Natural killer cell (primary cell): ENCODE measurements at regions not wholly inside any gene's neighbourhood (a gene's known extent, or its start where the extent isn't known, plus 50 kb on each side); places are given as distances from the start of the nearest gene placed in this dataset.

Source experiments
- ATAC-seq, 3 donors: fragments of 150-1000 bp in 2 of 3; fragments of 200-7000 bp in 1 of 3; cut with Tn5 transposase; 1 replicate in 1 of 3; 2 replicates in 2 of 3; pipeline ENCODE4 v1.10.0; 2021; ENCODE audit warnings: mild to moderate bottlenecking in 2 of 3, moderate library complexity in 2 of 3
- DNase-seq, 2 donors: peaks; one replicate each; pipeline versions ENCODE4 v3.0.0 to v3.0.0-alpha.2; 2013 to 2021; ENCODE audit warnings: mixed read lengths in 1 of 2
- H3K27ac ChIP-seq: one replicate; pipeline ENCODE4 v1.5.1; 2013; ENCODE audit warnings: mild to moderate bottlenecking, low read length
- H3K27me3 ChIP-seq: one replicate; pipeline ENCODE4 v1.6.1; 2013; ENCODE audit warnings: low read length; ENCODE audit not compliant: control insufficient read depth, insufficient read depth
- H3K36me3 ChIP-seq: one replicate; pipeline ENCODE4 v1.6.1; 2013; ENCODE audit warnings: low read length; ENCODE audit not compliant: control insufficient read depth, insufficient read depth
- H3K4me1 ChIP-seq: one replicate; pipeline ENCODE4 v1.6.1; 2013; ENCODE audit warnings: low read length; ENCODE audit not compliant: control insufficient read depth, insufficient read depth
- H3K4me3 ChIP-seq: one replicate; pipeline ENCODE4 v1.5.1; 2013; ENCODE audit warnings: low read length
- H3K9me3 ChIP-seq: one replicate; pipeline ENCODE4 v1.6.1; 2013; ENCODE audit warnings: low read length; ENCODE audit not compliant: control insufficient read depth, insufficient read depth
- H3K27ac Mint-ChIP-seq, 2 donors: one replicate each; pipeline ENCODE4 v1.8.0; 2022; ENCODE audit warnings: mild to moderate bottlenecking in 2 of 2, mixed read lengths in 2 of 2, moderate library complexity in 1 of 2
- H3K27me3 Mint-ChIP-seq, 2 donors: one replicate each; pipeline ENCODE4 v1.8.0; 2022; ENCODE audit warnings: low read depth in 2 of 2, mixed read lengths in 2 of 2
- H3K36me3 Mint-ChIP-seq: one replicate; pipeline ENCODE4 v1.8.0; 2022; ENCODE audit warnings: mixed read lengths
- H3K4me1 Mint-ChIP-seq, 2 donors: one replicate each; pipeline ENCODE4 v1.8.0; 2022; ENCODE audit warnings: mixed read lengths in 2 of 2
- H3K4me3 Mint-ChIP-seq: one replicate; pipeline ENCODE4 v1.8.0; 2022; ENCODE audit warnings: mild to moderate bottlenecking, moderate library complexity, mixed read lengths
- H3K9me3 Mint-ChIP-seq, 2 donors: one replicate each; pipeline ENCODE4 v1.8.0; 2022; ENCODE audit warnings: mixed read lengths in 2 of 2
- WGBS: methylation state at CpG from one replicate; pipeline ENCODE4 v1.1.7; 2013; ENCODE audit warnings: missing lambda C conversion rate; ENCODE audit not compliant: insufficient coverage; 5-methylcytosine and 5-hydroxymethylcytosine counted together
- intact Hi-C: fragments of 100-400 bp; cut with micrococcal nuclease; formaldehyde crosslinking; loops from one replicate; pipeline ENCODE4 v1.14.2; 2022
- TF ChIP-seq, protein P1 (sequence below): fragments of 200-600 bp; IDR thresholded peaks from one replicate; pipeline ENCODE4 v1.8.0; 2022; ENCODE audit warnings: antibody characterized with exemption

- WGBS, result 75% methylated on average over 4 of the region's 4 CpGs
- TF ChIP-seq, protein P1, sequence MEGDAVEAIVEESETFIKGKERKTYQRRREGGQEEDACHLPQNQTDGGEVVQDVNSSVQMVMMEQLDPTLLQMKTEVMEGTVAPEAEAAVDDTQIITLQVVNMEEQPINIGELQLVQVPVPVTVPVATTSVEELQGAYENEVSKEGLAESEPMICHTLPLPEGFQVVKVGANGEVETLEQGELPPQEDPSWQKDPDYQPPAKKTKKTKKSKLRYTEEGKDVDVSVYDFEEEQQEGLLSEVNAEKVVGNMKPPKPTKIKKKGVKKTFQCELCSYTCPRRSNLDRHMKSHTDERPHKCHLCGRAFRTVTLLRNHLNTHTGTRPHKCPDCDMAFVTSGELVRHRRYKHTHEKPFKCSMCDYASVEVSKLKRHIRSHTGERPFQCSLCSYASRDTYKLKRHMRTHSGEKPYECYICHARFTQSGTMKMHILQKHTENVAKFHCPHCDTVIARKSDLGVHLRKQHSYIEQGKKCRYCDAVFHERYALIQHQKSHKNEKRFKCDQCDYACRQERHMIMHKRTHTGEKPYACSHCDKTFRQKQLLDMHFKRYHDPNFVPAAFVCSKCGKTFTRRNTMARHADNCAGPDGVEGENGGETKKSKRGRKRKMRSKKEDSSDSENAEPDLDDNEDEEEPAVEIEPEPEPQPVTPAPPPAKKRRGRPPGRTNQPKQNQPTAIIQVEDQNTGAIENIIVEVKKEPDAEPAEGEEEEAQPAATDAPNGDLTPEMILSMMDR, result no peak
- H3K36me3 Mint-ChIP-seq, result no peaks in the 10 kb centered on the region
- H3K4me1 ChIP-seq, result no peaks in the 10 kb centered on the region
- no peaks in the 10 kb centered on the region for H3K9me3 Mint-ChIP-seq
- H3K9me3 ChIP-seq, result peaks cover under 1% of the 10 kb centered on the region
- H3K27ac Mint-ChIP-seq, result no peak overlapping the region
- intact Hi-C loops, result no loop called here
- no peaks in the 10 kb centered on the region for H3K4me1 Mint-ChIP-seq
- H3K27me3 Mint-ChIP-seq, result peaks cover 19% of the 10 kb centered on the region in 2 donors
- ATAC-seq (no peak), DNase-seq (no peak)
- no peak overlapping the region for H3K27ac ChIP-seq
- H3K4me3 Mint-ChIP-seq, result no peak overlapping the region
- H3K36me3 ChIP-seq, result no peaks in the 10 kb centered on the region
- no peak overlapping the region for H3K4me3 ChIP-seq
- no peaks in the 10 kb centered on the region for H3K27me3 ChIP-seq
Measured at GRCh38 chr2:64380853-64381527, 73.0 kb upstream of the LGALSL start.

GRCh38 chr2:64383016-64383591 is 70.9 kb upstream of the LGALSL start:
- H3K36me3 ChIP-seq, result no peaks in the 10 kb centered on the region
- no peak overlapping the region for H3K4me3 Mint-ChIP-seq
- no peaks in the 10 kb centered on the region for H3K27me3 ChIP-seq
- intact Hi-C loops, result no loop called here
- TF ChIP-seq, protein P1, result no peak
- no peaks in the 10 kb centered on the region for H3K4me1 ChIP-seq
- 88% methylated on average over 5 of the region's 5 CpGs for WGBS
- H3K36me3 Mint-ChIP-seq, result no peaks in the 10 kb centered on the region
- no peak overlapping the region for H3K4me3 ChIP-seq
- H3K27me3 Mint-ChIP-seq, result peaks cover 16 to 19% of the 10 kb centered on the region in 2 donors
- ATAC-seq (no peak), DNase-seq (no peak)
- H3K9me3 ChIP-seq, result no peaks in the 10 kb centered on the region
- no peaks in the 10 kb centered on the region for H3K9me3 Mint-ChIP-seq
- H3K27ac Mint-ChIP-seq, result no peak overlapping the region
- H3K27ac ChIP-seq, result no peak overlapping the region
- H3K4me1 Mint-ChIP-seq, result no peaks in the 10 kb centered on the region

GRCh38 chr2:64383881-64384280 is 70.1 kb upstream of the LGALSL start:
- Histone ChIP-seq H3K4me3 (no peak overlapping the region), H3K9me3 (no peaks in the 10 kb centered on the region), H3K27me3 (no peaks in the 10 kb centered on the region), H3K4me1 (no peaks in the 10 kb centered on the region), H3K36me3 (no peaks in the 10 kb centered on the region), H3K27ac (no peak overlapping the region)
- H3K36me3 Mint-ChIP-seq, result no peaks in the 10 kb centered on the region
- H3K27me3 Mint-ChIP-seq, result peaks cover 14 to 24% of the 10 kb centered on the region in 2 donors
- 72% methylated on average over 2 of the region's 3 CpGs for WGBS
- intact Hi-C loops, result no loop called here
- DNase-seq (no peak), ATAC-seq (no peak)
- H3K4me1 Mint-ChIP-seq, result no peaks in the 10 kb centered on the region
- TF ChIP-seq, protein P1, result no peak
- no peak overlapping the region for H3K4me3 Mint-ChIP-seq
- no peaks in the 10 kb centered on the region for H3K9me3 Mint-ChIP-seq
- no peak overlapping the region for H3K27ac Mint-ChIP-seq

DNA sequence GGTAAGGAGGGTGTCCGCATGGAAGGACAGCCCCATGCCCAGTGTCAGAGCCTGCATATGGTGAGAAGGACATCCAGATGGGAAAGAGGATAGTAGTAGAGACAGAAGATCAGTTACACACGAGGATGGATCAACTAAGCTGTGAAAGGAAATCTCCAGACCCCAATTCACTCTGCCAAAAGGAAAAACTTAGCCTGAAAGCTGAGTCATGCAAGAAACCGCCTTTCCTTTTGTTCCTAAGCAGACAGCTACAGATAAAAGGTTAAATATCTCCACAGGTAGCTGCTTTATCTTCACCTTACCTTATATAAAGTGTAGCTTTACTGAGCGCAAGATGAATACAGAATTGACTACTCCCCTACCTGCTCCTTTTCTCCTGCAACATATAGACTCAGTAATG is 67.3 kb upstream of the LGALSL start:
- peaks cover 6% of the 10 kb centered on the region for H3K36me3 Mint-ChIP-seq
- no peaks in the 10 kb centered on the region for H3K27me3 ChIP-seq
- ATAC-seq (no peak), DNase-seq (no peak)
- intact Hi-C loops, result no loop called here
- H3K36me3 ChIP-seq, result no peaks in the 10 kb centered on the region
- 59% methylated on average over 4 of the region's 4 CpGs for WGBS
- no peak overlapping the region for H3K27ac ChIP-seq
- H3K4me3 ChIP-seq, result no peak overlapping the region
- H3K9me3 Mint-ChIP-seq, result peaks cover 3 to 6% of the 10 kb centered on the region in 2 donors
- H3K4me1 Mint-ChIP-seq, result no peaks in the 10 kb centered on the region
- peaks cover 5 to 13% of the 10 kb centered on the region in 2 donors for H3K27me3 Mint-ChIP-seq
- no peak overlapping the region for H3K27ac Mint-ChIP-seq
- H3K4me3 Mint-ChIP-seq, result no peak overlapping the region
- TF ChIP-seq, protein P1, result no peak
- no peaks in the 10 kb centered on the region for H3K9me3 ChIP-seq
- H3K4me1 ChIP-seq, result no peaks in the 10 kb centered on the region
